ENCODE measurements at regions not wholly inside any gene's neighbourhood (a gene's known extent, or its start where the extent isn't known, plus 50 kb on each side); places are given as distances from the start of the nearest gene placed in this dataset.

DNA sequence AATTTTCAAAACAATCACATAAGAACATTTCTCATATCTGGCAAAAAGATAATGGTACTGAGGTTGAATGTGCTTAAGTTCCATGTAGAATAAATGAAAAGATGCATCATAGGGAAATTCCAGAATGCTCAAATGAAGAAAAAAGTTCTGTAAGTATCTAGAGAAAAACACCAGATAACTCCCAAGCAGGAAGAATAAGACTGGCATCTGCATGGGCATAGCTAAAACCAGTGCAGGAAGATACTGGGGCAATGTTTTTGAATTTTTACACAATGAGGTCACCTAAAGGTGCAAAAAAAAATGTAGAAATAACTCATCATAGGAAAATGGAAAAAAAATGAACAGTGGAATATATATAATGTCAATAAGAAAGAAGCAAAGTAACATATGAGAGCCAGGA, 275.2 kb downstream of the BAMBI start:
- no peak for DNase-seq (ENCODE audit: low read depth)
- H3K4me3 ChIP-seq (ENCODE audit: low read depth, low read length) = no peak overlapping the region
- TF ChIP-seq, protein P1, sequence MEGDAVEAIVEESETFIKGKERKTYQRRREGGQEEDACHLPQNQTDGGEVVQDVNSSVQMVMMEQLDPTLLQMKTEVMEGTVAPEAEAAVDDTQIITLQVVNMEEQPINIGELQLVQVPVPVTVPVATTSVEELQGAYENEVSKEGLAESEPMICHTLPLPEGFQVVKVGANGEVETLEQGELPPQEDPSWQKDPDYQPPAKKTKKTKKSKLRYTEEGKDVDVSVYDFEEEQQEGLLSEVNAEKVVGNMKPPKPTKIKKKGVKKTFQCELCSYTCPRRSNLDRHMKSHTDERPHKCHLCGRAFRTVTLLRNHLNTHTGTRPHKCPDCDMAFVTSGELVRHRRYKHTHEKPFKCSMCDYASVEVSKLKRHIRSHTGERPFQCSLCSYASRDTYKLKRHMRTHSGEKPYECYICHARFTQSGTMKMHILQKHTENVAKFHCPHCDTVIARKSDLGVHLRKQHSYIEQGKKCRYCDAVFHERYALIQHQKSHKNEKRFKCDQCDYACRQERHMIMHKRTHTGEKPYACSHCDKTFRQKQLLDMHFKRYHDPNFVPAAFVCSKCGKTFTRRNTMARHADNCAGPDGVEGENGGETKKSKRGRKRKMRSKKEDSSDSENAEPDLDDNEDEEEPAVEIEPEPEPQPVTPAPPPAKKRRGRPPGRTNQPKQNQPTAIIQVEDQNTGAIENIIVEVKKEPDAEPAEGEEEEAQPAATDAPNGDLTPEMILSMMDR (conservative IDR thresholded peaks at IDR 0.05; ENCODE audit: low read depth, low read length) = no peak

DNA sequence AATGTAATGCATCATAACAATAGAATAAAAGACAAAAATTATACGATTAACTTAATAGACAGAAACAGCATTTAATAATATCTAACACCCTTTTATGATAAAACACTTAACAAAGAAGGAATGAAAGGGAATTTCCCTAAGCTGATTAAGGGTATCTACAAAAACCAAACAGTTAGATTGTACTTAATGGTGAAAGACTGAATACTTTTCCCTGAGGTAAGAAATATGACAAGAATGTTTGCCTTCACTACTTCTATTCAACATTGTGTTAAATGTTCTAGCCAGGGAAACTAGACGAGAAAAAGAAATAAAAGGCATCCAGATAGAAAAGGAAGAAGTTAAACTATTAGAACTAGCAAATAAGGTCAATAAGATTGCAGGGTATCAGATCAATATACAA, 276.9 kb downstream of the BAMBI start:
- no peak for DNase-seq (ENCODE audit: low read depth)
- TF ChIP-seq, protein P1 (conservative IDR thresholded peaks at IDR 0.05; ENCODE audit: low read depth, low read length) = no peak
- no peak overlapping the region for H3K4me3 ChIP-seq (ENCODE audit: low read depth, low read length)

DNA sequence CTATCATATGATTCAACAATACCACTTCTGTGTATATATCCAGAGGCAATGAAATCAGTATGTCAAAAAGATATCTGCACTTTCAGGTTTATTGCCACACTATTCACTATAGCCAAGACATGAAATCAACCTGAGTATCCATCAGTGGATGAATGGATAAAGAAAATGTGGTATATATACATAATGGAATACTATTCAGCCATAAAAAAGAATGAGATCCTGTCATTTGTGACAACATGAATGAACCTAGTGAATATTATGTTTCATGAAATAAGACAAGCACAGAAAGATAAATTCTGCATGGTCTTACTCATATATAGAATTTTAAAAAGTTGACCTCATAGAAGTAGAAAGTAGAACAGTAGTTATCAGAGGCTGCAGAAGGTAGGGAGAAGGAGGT, 281.1 kb downstream of the BAMBI start:
- DNase-seq (ENCODE audit: low read depth) = no peak
- no peak overlapping the region for H3K4me3 ChIP-seq (ENCODE audit: low read depth, low read length)
- TF ChIP-seq, protein P1 (conservative IDR thresholded peaks at IDR 0.05; ENCODE audit: low read depth, low read length) = no peak

DNA sequence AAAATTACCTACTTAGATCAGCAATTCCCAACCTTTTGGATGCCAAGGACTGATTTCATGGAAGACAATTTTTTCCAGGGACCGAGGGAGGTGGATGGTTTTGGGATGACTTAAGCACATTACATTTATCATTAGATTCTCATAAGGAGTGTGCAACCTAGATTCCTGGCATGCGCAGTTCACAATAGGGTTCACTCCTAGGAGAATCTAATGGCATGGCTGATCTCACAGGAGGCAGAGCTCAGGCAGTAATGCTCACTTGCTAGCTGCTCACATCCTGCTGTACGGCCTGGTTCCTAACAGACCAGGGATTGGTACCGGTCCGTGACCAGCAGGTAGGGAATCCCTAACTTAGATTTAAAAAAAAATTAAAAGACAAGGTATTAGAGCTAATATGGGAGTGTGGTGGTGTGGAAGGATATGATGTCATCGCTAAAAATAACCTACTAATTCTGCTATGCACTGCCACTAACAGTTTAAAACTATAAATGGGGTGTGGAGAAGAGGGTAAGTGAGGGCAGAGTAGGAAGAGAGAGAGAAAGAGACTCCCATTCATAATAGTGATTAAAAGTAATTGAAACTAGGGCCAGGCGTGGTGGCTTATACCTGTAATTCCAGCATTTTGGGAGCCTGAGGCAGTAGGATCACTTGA, 282.7 kb downstream of the BAMBI start:
- no peak overlapping the region for H3K4me3 ChIP-seq (ENCODE audit: low read depth, low read length)
- TF ChIP-seq, protein P1 (conservative IDR thresholded peaks at IDR 0.05; ENCODE audit: low read depth, low read length) = no peak
- no peak for DNase-seq (ENCODE audit: low read depth)

DNA sequence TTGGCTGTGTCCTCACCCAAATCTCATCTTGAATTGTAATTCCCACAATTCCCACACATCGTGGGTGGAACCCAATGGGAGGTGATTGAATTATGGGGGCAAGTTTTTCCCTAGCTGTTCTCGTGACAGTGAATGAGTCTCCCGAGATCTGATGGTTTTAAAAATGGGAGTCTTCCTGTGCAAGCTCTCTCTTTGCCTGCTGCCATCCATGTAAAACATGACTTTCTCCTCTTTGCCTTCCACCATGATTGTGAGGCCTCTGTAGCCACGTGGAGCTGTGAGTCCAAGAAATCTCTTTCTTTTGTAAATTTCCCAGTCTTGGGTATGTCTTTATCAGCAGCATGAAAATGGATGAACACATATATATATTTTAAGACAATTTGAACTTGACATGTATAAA, 285.4 kb downstream of the BAMBI start:
- no peak for DNase-seq (ENCODE audit: low read depth)
- no peak overlapping the region for H3K4me3 ChIP-seq (ENCODE audit: low read depth, low read length)
- TF ChIP-seq, protein P1 (conservative IDR thresholded peaks at IDR 0.05; ENCODE audit: low read depth, low read length) = no peak

DNA sequence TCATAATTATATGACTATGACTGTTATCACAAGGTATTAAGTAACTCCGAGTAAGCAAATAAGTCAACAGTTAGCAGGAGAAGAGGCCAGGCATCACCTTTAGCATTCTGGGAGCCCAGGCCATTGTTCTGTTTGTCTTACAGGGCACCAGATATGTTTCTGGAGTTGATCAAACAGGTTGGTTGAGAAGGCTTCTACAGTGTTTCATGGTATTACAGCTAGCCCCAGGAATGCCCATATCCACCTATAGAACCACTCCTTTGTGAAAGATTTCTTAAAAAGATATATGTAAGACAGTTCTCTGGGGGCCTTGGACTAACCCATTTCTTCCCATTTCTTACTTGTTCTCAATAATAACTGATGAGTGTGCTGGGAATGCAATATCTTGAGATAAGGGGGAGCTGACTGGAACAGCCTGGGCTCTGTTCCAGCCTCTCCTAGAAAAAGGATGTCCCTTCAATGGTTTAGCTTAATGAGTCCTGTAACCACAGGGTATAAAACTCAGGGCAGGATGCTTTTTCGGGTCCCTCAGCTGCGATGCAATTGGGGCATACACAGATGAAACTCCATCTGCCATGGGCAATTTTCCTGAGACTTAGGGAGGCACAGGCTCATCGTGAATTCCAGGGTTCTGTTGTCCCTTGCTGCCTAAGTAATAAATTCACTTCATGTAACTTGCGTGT, 286.4 kb downstream of the BAMBI start:
- no peak for DNase-seq (ENCODE audit: low read depth)
- TF ChIP-seq, protein P1 (conservative IDR thresholded peaks at IDR 0.05; ENCODE audit: low read depth, low read length) = no peak
- H3K4me3 ChIP-seq (ENCODE audit: low read depth, low read length) = no peak overlapping the region

DNA sequence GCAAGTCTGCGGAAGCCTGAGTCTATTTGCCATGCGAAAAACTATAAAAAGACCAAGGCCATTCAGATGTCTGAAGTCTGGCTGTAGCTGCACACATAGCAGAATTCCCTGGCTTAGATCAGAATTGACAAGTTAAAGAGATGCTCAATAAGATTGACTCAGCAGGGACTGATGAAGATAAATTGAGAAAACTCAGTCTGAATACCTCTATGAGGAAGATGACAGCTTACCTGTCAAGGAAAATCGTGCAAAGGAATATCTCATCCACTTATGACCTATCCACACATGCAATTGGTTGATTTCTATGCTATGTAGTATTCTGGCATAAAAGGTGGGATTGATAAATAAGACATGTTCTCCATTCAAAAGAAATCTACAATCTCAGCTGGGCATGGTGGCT, 288.6 kb downstream of the BAMBI start:
- H3K4me3 ChIP-seq (ENCODE audit: low read depth, low read length) = no peak overlapping the region
- TF ChIP-seq, protein P1 (conservative IDR thresholded peaks at IDR 0.05; ENCODE audit: low read depth, low read length) = no peak
- no peak for DNase-seq (ENCODE audit: low read depth)
